Mesendoderm (in vitro differentiated cells): ENCODE measurements at regions not wholly inside any gene's neighbourhood (a gene's known extent, or its start where the extent isn't known, plus 50 kb on each side); places are given as distances from the start of the nearest gene placed in this dataset.

ENCODE experiments used
- DNase-seq: peaks from one replicate; pipeline ENCODE4 v3.0.0; 2013
- H2AK5ac ChIP-seq: 2 replicates; pipeline ENCODE4 v1.6.1; 2013; ENCODE audit warnings: low read length, inconsistent platforms
- H2BK120ac ChIP-seq: 2 replicates; pipeline ENCODE4 v1.6.1; 2013; ENCODE audit warnings: low read depth, mild to moderate bottlenecking, low read length, moderate library complexity, mixed read lengths
- H2BK15ac ChIP-seq: replicated peaks from 2 replicates; pipeline ENCODE4 v1.6.1; 2013; ENCODE audit warnings: low read depth, mild to moderate bottlenecking, moderate library complexity
- H2BK5ac ChIP-seq: 2 replicates; pipeline ENCODE4 v1.6.1; 2013; ENCODE audit warnings: low read length, inconsistent platforms
- H3K18ac ChIP-seq: 2 replicates; pipeline ENCODE4 v1.6.1; 2013; ENCODE audit warnings: mild to moderate bottlenecking, low read length, mixed read lengths
- H3K23ac ChIP-seq: one replicate; pipeline ENCODE4 v1.6.1; 2013; ENCODE audit warnings: low read length
- H3K27ac ChIP-seq: 2 replicates; pipeline ENCODE4 v1.5.1; 2013; ENCODE audit warnings: low read depth, mild to moderate bottlenecking, inconsistent platforms, low read length, moderate library complexity
- H3K27me3 ChIP-seq: 2 replicates; pipeline ENCODE4 v1.6.1; 2013; ENCODE audit warnings: low read length, control low read depth, mild to moderate bottlenecking, inconsistent platforms; ENCODE audit not compliant: insufficient read depth, poor library complexity
- H3K36me3 ChIP-seq: 2 replicates; pipeline ENCODE4 v1.6.1; 2013; ENCODE audit warnings: low read length, inconsistent platforms; ENCODE audit not compliant: control insufficient read depth, insufficient read depth
- H3K4ac ChIP-seq: one replicate; pipeline ENCODE4 v1.6.1; 2013; ENCODE audit warnings: low read depth, mild to moderate bottlenecking, low read length, moderate library complexity
- H3K4me1 ChIP-seq: 2 replicates; pipeline ENCODE4 v1.6.1; 2013; ENCODE audit warnings: low read depth, low read length, inconsistent platforms; ENCODE audit not compliant: control insufficient read depth
- H3K4me2 ChIP-seq: 2 replicates; pipeline ENCODE4 v1.6.1; 2013; ENCODE audit warnings: low read length
- H3K4me3 ChIP-seq: 2 replicates; pipeline ENCODE4 v1.5.1; 2013; ENCODE audit warnings: mild to moderate bottlenecking, low read length
- H3K56ac ChIP-seq: one replicate; pipeline ENCODE4 v1.6.1; 2013; ENCODE audit warnings: low read length
- H3K79me1 ChIP-seq: 2 replicates; pipeline ENCODE4 v1.6.1; 2013; ENCODE audit warnings: low read length, inconsistent platforms
- H3K79me2 ChIP-seq: 2 replicates; pipeline ENCODE4 v1.6.1; 2013; ENCODE audit warnings: mild to moderate bottlenecking, low read length; ENCODE audit not compliant: control insufficient read depth, insufficient read depth
- H3K9ac ChIP-seq: 2 replicates; pipeline ENCODE4 v1.6.1; 2013; ENCODE audit warnings: low read length, inconsistent platforms
- H4K5ac ChIP-seq: one replicate; pipeline ENCODE4 v1.6.1; 2013; ENCODE audit warnings: low read length
- H4K8ac ChIP-seq: one replicate; pipeline ENCODE4 v1.6.1; 2013; ENCODE audit warnings: low read depth, mild to moderate bottlenecking, control low read depth, low read length, moderate library complexity
- WGBS: extraction: QIAGEN DNeasy Blood & Tissue Kit; methylation state at CpG from one replicate; pipeline ENCODE4 v1.1.7; 2013; ENCODE audit warnings: low lambda C conversion rate, missing lambda C conversion rate; ENCODE audit not compliant: insufficient coverage; ENCODE audit errors: extremely low coverage; 5-methylcytosine and 5-hydroxymethylcytosine counted together

- Histone ChIP-seq H3K4me3 (no peak overlapping the region), H2AK5ac (no peak overlapping the region), H3K27me3 (no peaks in the 10 kb centered on the region), H3K27ac (no peak overlapping the region), H3K23ac (no peak overlapping the region), H3K4me2 (no peak overlapping the region), H4K8ac (no peak overlapping the region), H3K4ac (no peak overlapping the region), H3K79me2 (no peaks in the 10 kb centered on the region), H3K56ac (no peak overlapping the region), H2BK5ac (no peak overlapping the region), H3K36me3 (no peaks in the 10 kb centered on the region), H2BK15ac (no peak overlapping the region), H3K79me1 (no peaks in the 10 kb centered on the region), H3K9ac (no peak overlapping the region), H4K5ac (no peak overlapping the region), H2BK120ac (no peak overlapping the region), H3K4me1 (no peaks in the 10 kb centered on the region), H3K18ac (no peak overlapping the region)
- no CpG with 5 or more reads among the region's 1 CpG for WGBS
- DNase-seq, result no peak
Observed at GRCh38 chr14:86088156-86088555, 558.2 kb downstream of the FLRT2 start.

- Histone ChIP-seq H3K4me1 (no peaks in the 10 kb centered on the region), H3K4ac (no peak overlapping the region), H2BK15ac (no peak overlapping the region), H3K4me3 (no peak overlapping the region), H3K27me3 (no peaks in the 10 kb centered on the region), H3K36me3 (no peaks in the 10 kb centered on the region), H2BK5ac (no peak overlapping the region), H3K9ac (no peak overlapping the region), H3K56ac (no peak overlapping the region), H2BK120ac (no peak overlapping the region), H3K27ac (no peak overlapping the region), H3K79me1 (no peaks in the 10 kb centered on the region), H2AK5ac (no peak overlapping the region), H3K23ac (no peak overlapping the region), H4K5ac (no peak overlapping the region), H4K8ac (no peak overlapping the region), H3K4me2 (no peak overlapping the region), H3K18ac (no peak overlapping the region), H3K79me2 (no peaks in the 10 kb centered on the region)
- no peak for DNase-seq
- no CpG with 5 or more reads among the region's 2 CpGs for WGBS
Observed at GRCh38 chr14:86087377-86087776, 557.4 kb downstream of the FLRT2 start.

- Histone ChIP-seq H2AK5ac (no peak overlapping the region), H3K36me3 (no peaks in the 10 kb centered on the region), H3K79me2 (no peaks in the 10 kb centered on the region), H3K18ac (no peak overlapping the region), H4K8ac (no peak overlapping the region), H4K5ac (no peak overlapping the region), H3K4me3 (no peak overlapping the region), H3K23ac (no peak overlapping the region), H3K27me3 (no peaks in the 10 kb centered on the region), H2BK5ac (no peak overlapping the region), H3K4me1 (no peaks in the 10 kb centered on the region), H3K79me1 (no peaks in the 10 kb centered on the region), H3K9ac (no peak overlapping the region), H3K4me2 (no peak overlapping the region), H3K56ac (no peak overlapping the region), H3K27ac (no peak overlapping the region), H2BK15ac (no peak overlapping the region), H3K4ac (no peak overlapping the region), H2BK120ac (no peak overlapping the region)
- WGBS, result no CpG with 5 or more reads among the region's 1 CpG
- DNase-seq, result no peak
Observed at GRCh38 chr14:86086962-86087361, 557.0 kb downstream of the FLRT2 start.

- Histone ChIP-seq H3K23ac (no peak overlapping the region), H2AK5ac (no peak overlapping the region), H3K56ac (no peak overlapping the region), H3K9ac (no peak overlapping the region), H3K4me2 (no peak overlapping the region), H3K79me2 (no peaks in the 10 kb centered on the region), H4K8ac (no peak overlapping the region), H3K4ac (no peak overlapping the region), H3K18ac (no peak overlapping the region), H3K36me3 (no peaks in the 10 kb centered on the region), H3K4me1 (no peaks in the 10 kb centered on the region), H3K27ac (no peak overlapping the region), H3K79me1 (no peaks in the 10 kb centered on the region), H2BK120ac (no peak overlapping the region), H4K5ac (no peak overlapping the region), H3K4me3 (no peak overlapping the region), H2BK15ac (no peak overlapping the region), H2BK5ac (no peak overlapping the region), H3K27me3 (no peaks in the 10 kb centered on the region)
- DNase-seq, result no peak
- WGBS, result no CpG with 5 or more reads among the region's 1 CpG
Observed at GRCh38 chr14:86084097-86084496, 554.2 kb downstream of the FLRT2 start.

GRCh38 chr14:86083616-86084015 is 553.7 kb downstream of the FLRT2 start:
- H3K4me1 ChIP-seq, result no peaks in the 10 kb centered on the region
- no peaks in the 10 kb centered on the region for H3K36me3 ChIP-seq
- no peak for DNase-seq
- no peak overlapping the region for H3K4ac ChIP-seq
- no peak overlapping the region for H3K9ac ChIP-seq
- H4K5ac ChIP-seq, result no peak overlapping the region
- H3K79me1 ChIP-seq, result no peaks in the 10 kb centered on the region
- H3K18ac ChIP-seq, result no peak overlapping the region
- H2BK15ac ChIP-seq, result no peak overlapping the region
- no peak overlapping the region for H3K23ac ChIP-seq
- H3K56ac ChIP-seq, result no peak overlapping the region
- no peak overlapping the region for H3K27ac ChIP-seq
- no peak overlapping the region for H3K4me2 ChIP-seq
- H2BK5ac ChIP-seq, result no peak overlapping the region
- no peak overlapping the region for H4K8ac ChIP-seq
- H3K79me2 ChIP-seq, result no peaks in the 10 kb centered on the region
- no peak overlapping the region for H2AK5ac ChIP-seq
- no peak overlapping the region for H3K4me3 ChIP-seq
- no peaks in the 10 kb centered on the region for H3K27me3 ChIP-seq
- no peak overlapping the region for H2BK120ac ChIP-seq

GRCh38 chr14:86072116-86072894 is 542.4 kb downstream of the FLRT2 start:
- Histone ChIP-seq H4K8ac (no peak overlapping the region), H3K4me1 (no peaks in the 10 kb centered on the region), H3K23ac (no peak overlapping the region), H3K56ac (no peak overlapping the region), H3K27ac (no peak overlapping the region), H4K5ac (no peak overlapping the region), H3K36me3 (no peaks in the 10 kb centered on the region), H2BK120ac (no peak overlapping the region), H3K18ac (no peak overlapping the region), H3K9ac (no peak overlapping the region), H3K4me2 (no peak overlapping the region), H3K4me3 (no peak overlapping the region), H3K79me2 (no peaks in the 10 kb centered on the region), H3K27me3 (no peaks in the 10 kb centered on the region), H3K79me1 (no peaks in the 10 kb centered on the region), H2BK15ac (no peak overlapping the region), H2BK5ac (no peak overlapping the region), H2AK5ac (no peak overlapping the region), H3K4ac (no peak overlapping the region)
- no peak for DNase-seq
- no CpG with 5 or more reads among the region's 5 CpGs for WGBS
